ENCODE measurements at regions not wholly inside any gene's neighbourhood (a gene's known extent, or its start where the extent isn't known, plus 50 kb on each side); places are given as distances from the start of the nearest gene placed in this dataset.

DNA sequence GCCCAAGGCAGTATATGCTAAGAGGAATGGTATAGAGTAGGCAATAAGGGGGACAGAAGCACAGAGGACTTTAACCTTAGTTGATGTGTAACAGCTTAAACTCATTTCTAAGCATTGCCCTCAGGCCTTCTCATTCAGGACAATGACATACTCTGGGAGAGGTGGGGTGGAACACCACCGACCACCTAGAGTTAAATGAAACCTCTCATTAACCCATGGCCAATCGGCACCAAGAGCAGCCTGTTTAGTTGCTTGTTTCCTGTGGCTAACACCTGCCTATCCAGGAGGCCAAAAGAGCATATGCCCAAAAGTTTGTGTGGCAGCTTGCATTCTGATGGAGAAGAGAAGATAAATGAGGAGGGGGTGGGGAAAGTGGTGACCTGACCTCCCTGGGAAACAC lies 50.0 kb downstream of the PABIR2 start:
- no peak for DNase-seq

DNA sequence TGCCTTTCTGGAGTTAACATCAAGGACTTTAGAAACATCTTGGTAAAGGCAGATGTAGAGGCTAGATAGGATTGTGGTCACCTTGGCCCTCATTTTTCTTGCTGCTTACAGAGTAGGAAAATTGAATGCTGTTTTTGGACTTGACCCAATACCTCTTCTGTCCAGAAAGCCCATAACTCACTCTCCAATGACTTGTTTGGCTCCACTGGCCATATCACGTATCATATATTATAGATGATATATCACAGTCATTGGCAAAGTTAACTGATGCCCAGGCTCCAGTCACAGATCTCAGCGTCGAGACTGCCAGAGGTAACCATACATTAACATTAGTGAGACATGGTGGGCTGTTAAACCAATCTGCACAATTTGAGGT lies 50.6 kb downstream of the PABIR2 start:
- DNase-seq: no peak

DNA sequence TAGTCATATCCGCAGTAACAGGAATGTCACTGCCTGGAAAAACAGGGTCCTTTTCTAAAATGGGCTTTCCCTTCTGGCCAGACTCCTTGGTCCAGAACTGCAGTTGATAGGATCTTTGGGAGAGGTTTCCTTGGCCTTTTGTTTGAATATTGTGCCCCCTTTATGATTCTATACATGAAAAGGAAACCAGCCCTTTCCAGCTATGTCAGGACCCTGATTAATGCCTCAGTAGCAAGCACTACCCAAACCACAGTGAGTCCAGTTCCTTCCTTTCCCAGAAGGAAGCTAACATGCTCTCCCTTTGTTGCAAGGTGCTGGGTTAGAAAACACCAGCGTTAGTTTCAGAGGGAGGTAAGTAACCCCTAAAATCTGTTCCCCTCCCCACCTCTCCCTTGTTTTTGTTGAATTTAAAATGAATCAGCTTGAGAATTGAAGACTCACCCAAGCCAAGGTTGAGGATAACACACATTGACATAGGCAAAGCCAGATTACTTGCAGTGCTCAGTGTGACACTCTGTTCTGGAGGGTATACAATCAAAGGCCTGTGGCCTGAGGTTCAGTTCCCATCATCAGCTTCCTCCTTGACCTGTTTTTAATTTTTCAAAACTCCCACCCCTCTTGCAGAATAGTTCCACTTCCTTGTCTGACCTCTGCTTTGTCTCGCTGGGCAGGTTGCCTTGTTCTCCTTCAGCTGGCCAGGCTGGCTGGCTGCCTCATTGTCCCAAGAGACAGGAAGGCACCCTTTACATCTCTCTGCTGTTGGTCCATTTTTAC lies 51.2 kb downstream of the PABIR2 start:
- DNase-seq: no peak

DNA sequence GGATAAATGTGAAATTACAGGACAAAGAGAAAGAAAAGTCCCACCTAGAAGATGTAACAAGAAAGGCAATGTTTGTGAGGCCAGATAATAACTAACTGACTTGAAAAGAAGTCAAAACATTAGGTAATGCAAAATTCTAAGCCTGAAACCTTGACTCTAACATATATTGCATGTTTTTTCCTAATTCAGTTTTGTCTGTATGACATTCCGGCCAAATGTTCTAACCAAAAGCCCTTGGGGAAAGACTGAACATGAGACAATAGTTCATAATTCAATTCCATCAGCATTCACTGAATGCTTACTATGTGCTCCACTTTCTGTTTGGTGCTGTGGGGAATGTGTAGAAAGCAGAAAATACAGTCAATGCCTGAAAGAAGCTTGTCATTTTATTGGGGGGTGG lies 53.9 kb downstream of the PABIR2 start:
- DNase-seq: no peak

DNA sequence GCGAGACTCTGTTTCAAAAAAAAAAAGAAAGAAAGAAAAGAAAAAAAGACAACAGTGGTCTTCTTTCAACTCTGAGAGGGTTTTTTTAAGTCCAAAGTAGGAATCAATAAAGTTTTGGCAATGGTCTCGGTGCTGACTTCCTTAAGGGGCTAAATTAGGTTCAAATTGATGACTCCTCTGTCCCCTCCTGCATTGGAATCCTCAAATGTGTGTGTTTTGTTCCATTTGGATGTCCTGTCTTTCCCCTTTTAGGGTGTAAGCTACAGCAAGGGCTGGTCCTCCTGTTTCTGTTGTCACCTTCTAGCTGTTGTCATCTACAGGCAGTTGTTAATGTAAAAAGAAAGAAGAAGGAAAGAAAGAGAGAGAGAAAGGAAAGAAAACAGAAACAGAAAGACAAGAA lies 54.4 kb downstream of the PABIR2 start:
- DNase-seq: no peak

DNA sequence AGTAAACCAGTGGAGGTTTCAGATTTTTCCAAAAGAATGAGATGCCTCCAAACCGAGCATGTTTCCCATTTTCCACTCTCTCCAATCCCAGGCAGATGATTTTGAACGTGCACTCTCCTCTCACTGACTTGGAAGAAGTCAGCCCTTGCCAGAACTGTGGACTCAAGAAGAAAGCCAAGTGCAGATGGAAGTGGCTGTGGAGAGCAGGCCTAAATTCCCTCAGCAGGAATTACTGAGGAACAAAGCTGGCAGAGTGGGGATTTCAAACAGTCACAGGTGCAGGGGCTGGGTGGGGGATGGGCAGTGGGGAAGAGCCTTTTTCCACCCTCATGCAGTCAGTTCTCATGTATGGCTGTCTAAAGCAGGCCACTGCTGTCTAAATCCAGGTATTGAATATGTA lies 55.3 kb downstream of the PABIR2 start:
- no peak for DNase-seq

DNA sequence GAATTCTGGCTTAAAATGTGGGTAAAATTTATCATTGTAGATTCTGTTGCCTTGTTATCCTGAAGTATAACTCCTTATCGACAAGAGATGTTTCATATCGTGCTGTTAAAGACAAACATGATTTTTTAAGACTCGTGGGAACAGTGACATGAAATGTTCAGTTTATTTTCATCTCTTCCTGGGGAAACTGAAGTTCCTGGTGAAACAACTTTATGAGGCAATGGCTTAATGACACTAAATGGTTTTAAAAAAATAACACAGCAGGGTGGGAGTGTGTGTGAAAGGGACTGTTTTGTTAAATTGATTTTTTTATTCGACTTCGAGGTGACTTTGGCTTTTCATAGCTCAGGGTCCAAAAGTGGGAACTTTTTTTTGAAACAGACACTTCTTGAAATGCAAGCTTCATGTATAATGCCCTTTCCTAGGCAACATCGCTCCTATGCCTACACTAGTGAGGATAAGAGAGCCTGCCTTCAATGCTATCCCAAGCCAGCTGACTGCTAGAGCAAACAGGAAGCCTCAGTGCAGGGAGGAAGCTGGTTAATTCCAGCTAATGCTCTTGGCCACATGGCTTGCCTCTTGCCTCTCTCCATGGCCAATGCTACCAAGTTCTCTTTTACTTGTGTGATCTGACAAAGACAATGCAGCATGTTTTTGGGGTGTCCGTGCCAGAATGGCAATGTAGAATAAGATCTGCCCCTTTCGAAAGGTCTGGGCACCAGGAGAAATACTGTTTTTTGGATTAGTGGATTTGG lies 57.8 kb downstream of the PABIR2 start:
- no peak for DNase-seq

DNA sequence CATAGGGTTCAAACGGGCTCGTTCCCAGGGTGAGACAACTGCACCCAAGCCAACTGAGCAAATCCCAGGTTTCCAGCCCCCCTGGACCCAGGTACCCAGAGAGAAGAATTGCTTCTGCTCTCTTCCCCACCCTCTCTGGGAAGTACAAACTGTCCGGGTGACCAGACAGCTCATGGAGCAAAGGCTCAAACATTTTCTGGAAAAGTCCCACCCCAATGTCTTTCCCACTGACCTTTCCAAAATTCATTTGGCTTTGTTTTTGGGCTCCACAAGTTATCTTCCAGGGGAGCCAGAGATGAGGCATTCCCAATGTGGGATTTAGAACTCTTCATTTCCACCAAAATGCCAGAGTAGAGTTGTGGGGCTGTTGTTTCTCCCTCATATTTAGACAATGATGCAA lies 58.6 kb downstream of the PABIR2 start:
- no peak for DNase-seq

DNA sequence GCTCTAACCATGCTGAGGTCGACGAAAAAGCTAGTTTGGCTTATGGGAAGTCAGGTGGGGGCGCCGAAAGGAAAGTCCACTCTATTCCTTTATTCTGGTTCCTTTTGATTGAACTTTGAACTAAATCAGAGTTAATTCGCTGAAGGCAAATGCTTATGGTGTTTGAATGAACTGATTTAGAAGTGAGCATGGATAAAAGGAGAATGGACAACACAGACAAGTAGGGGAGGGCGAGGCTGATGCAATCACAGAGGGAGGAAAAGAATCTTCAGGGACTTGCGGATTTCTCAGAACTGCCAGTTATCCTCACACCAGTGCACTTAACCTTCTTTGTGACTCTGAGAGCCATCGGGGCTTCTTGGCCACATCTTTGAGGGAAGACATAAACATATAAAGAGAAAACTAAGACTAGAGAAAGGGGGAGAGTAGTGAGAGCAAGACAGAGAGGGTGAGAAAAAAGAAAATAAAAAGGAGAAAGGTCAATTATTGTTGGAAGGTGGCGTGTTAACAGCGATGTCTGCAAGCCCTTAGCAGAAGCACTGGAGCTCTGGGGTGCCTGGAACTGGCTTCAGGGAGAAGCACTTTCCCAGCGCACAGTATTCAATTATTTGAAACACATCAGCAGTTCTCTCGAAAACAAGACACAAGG lies 59.2 kb downstream of the PABIR2 start:
- DNase-seq: no peak

DNA sequence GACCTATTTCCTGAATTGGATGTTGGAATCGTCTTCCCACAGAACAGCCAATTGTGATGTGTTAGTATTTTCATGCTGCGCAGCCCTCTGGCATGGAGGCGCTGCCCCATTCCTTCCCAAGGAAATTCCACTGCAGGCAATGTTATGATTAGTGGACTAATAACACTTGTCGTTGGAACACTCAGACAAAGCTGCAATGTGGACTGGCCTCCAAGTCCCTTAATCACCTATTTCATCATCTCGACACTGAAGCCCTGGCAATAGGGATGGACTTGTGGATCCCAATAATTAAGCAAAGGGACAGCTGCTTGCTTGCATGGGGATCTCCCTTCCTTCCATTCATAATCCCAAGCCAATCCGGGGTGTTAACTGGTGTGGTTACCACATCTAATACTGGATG lies 59.9 kb downstream of the PABIR2 start:
- no peak for DNase-seq

DNA sequence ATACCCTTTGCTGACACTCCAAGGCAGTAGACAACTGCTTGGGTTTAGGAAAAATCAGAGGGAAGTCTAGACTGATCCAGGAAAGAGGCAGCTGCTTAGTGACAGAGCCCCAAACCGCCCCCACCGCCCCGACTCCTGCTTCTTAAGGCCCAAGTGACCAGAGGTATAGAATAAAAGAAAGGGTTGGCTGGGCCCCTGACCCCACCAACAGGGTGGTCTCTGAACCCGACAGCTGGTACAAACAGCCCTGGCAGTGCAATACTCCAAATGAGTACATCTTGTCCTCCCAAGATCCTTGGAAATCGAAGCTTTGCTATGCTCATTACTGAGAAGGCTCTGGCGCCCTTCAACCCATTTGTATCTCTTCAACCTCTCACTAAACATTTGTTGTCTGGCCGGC lies 60.6 kb downstream of the PABIR2 start:
- no peak for DNase-seq

DNA sequence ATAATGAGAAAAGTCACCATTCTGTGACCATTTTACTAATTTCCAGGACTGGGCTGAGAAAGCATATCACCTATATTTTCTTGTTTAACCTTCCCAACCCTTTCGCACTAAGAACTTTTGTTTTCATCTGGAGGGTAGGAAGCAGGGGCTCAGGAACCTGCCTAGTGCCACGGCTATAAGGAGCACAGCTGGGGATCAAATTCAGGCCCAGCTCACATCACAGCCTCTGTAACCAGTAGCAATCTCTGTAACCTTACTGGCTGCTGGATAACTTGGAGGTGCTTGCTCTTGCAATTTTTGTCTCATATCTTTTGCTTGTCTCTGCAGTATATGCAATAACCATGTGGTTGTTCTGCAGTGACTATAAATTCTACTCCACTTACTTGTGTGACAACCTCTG lies 62.0 kb downstream of the PABIR2 start:
- DNase-seq: no peak

DNA sequence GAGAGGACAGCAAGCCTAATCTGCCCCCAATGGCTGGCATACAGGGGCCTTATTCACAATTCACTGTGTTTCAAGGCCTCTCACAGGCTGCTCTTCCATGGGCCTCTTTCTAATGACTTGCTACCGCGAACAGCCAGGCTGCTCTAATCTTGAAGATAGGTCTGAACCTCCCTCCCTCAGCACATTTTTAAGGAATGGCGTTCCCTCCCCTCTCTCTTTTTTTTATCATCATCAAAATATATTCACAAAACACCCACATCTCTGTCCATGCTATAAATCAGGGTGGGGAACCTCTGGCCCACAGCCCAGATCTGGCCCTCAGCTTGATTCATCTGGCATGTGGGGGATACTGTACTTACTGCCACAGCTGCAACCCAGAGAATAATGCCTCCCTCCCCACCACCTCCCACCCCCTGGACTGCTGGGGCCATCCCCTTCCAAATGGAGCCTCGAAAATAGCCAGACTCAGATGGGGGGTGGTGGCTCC lies 62.5 kb downstream of the PABIR2 start:
- peak; percentile 79 for DNase-seq

DNA sequence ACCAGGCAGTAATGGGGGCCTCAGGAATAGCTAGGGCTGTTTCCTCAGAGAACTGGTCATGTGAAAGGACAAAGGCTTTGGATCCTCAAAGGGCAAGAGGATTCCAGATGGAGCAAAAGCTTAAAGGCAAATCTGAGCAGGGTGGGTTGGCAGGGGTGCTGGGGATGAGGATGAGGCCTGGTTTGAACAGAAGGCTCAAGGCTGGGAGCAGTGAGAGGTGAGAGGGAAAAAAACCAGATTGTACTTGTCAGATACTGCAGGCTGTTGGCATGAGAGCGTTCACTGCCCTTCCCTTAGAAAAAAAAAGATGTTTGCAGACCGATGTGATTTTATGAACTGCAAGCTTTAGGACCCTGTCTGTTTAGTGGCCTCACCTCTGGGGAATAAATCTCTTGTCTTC lies 63.4 kb downstream of the PABIR2 start:
- no peak for DNase-seq

DNA sequence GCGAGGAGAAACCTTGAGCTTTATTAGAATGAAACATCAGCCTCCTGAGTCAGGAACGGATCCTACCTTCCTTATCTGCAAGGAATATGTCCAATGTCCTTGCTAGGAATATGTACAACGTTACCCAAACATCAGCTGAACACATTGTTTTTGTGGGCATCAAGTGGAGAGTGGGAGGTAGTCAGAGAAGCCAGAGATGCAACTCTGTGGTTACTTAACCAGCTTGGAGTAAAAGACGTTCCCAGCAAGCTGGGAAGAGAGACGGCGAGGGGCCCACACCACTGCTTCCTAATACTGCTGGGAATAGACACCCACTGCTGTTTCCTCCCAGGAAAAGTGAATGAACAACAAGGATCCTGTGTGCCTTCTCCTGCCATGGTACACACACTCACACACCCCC lies 64.3 kb downstream of the PABIR2 start:
- DNase-seq: no peak

DNA sequence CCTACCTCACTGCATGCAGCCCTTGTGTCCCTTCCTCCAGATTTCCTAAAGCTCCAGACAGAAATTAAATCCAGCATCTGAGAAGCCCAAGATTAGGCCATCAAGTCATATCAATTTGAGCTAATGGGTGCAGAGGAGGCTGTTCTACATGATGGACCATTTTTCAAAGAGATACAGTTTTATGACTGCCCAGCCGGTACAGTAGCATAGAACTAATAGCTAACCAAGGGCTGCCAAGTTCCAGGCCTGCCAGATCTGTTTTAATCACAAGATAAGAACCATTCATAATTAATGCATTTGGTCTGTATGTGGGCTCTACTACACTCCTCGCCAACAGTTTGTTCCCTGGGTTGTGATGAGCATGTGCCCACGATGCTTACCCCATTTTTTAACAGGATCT lies 64.9 kb downstream of the PABIR2 start:
- DNase-seq: no peak

DNA sequence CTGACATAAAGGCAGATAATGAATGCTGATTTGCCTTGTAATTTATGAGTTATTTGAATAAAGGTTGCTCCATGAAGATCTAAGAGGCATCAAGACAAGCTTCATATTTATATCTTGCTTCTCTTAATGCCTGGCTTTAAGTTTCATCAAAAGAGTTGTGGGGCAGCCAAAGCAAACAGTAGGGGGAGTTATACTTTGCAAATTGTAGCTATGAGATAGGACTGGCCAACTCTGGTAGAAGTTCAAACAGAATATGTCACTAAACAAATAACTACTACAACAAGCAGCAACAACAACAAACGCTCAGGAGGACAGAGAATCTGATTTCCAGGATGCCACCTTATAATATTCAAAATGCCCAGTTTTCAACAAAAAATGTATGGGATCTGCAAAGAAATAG lies 69.1 kb upstream of the PLAC1 start:
- no peak for DNase-seq

DNA sequence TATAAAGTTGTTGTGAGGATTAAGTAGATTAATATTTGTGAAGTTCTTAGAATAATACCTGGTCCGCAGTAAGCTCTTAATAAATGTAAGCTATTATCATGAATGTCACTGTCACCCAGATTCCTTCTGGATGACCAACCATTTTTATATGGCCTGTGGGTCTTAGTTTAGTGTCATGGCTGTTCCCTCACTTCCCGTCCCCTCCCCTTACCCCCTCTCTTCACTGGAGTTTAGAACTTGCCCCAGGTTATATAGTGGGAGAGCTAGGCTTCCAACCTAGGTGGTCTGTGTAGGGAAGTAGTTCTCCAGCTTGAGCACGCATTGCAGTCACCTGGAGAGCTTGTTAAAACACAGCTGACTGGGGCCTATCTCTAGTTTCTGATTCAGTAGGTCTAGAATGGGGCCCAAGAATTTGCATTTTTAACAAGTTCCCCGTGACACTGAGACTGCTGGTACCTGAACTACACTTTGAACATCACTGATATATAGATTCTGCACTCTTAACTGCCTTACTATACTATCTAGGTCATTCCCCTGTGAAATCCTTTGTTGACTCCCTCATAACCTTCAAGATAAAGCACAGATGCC lies 66.9 kb upstream of the PLAC1 start:
- DNase-seq: no peak

DNA sequence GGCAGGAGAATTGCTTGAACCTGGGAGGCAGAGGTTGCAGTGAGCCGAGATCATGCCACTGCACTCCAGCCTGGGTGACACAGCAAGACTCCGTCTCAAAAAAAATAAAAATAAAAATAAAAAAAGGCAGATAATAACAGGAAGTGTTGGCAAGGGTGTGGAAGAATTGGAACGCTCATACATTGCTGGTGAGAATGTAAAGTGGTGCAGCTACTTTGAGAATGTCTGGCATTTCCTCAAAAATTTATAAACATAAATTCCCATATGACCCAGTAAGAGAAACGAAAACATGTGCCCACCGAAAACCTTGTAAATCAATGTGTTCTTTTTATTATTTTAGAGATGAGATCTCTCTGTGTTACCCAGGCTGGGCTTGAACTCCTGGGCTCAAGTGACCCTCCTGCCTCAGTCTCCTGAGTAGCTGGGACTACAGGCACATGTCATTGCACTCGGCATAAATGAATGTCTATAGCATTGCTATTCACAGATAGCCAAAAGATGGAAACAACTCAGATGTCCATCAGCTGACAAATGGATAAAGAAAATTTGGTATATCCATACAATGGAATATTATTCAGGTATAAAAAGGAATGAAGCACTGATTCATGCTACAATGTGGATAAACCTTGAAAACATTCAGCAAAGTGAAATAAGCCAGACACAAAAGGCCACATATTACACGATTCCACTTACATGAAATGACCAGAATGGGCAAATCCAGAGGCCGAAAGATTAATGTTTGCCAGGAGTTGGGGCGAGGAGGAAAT lies 63.7 kb upstream of the PLAC1 start:
- no peak for DNase-seq

DNA sequence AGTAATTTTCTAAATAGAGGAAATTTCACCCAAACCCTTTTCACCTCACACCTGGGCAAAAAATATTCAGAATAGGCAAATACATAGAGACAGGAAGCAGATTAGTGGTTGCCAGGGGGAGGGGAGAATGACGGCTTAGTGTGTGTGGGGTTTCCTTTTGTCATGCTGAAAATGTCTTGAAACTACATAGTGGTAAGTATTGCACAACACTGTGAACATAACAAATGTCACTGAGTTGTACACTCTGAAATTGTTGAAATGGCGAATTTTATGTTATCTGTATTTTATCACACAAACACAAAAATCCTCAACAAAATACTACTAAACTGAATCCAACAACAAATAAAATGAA lies 60.7 kb upstream of the PLAC1 start:
- DNase-seq: no peak

DNA sequence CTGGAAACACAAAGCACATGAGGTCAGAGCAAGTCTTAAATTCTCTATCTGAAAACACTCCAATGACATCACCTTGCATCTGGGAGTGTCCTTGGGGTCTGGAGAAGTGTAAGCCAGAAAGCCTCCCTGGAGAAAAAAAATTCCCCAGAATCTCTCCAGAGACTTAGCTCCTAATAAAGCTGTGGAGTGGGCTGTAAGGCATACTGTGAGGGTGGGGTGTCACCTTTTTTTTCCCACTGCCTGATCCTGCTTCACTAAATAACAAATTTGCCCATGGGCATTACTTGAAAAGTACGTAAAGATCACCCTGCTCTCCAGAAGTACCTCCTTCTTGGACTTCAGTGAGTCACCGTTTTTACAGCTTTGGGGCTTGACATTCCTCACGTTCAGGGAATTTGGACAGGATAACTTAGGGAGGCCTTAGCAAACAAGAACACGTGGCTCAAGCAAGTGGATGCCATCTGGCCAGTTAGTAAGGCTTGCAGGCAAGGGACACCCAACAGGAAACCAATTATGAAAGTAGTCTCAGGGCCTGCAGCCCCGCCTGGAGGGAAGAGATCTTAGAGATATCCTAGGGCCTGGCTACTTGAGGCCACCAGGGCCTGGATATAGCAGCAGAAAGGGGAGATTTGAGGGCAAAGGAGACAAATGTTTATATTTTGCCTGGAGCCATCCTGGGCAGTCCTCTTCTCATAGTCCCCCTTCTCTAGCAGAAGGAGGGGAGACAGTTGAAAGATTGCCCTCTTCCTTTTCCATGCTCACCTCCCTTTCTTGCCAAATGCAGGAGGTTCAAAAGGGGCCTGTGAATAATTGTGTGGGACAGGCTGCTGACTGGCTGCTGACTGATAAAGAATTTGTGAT lies 60.1 kb upstream of the PLAC1 start:
- DNase-seq: no peak

DNA sequence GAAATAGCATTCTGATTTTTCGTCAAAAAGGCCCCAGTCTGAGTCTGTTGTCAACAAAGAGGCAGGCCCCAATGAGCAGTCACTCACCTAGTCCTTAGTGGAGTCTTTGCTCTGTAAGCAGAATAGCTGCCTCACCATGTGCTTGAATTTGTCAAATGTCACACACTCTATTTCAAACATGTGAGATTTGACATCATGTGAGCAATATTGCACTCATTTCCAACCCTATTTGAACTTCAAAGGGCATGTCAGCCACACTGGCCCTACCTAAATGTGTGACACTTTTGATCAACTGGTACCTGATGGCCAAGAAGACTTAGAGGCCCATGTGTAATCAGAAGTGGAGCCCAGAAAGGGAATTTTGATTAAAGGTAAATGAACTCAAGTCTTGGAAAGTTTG lies 59.4 kb upstream of the PLAC1 start:
- DNase-seq: no peak
